ENCODE measurements at regions not wholly inside any gene's neighbourhood (a gene's known extent, or its start where the extent isn't known, plus 50 kb on each side); places are given as distances from the start of the nearest gene placed in this dataset.

- no TSS peak for BruUV-seq (replicated peaks)
- H3K9me3 ChIP-seq (ENCODE audit: low read depth, low read length, poor library complexity, severe bottlenecking): no peaks in the 10 kb centered on the region
- intact Hi-C loops (cut with micrococcal nuclease; ENCODE audit: unreplicated experiment): no loop called here
- peaks cover 13% of the 10 kb centered on the region for H3K27me3 ChIP-seq (replicated peaks; ENCODE audit: insufficient read depth, low read depth, low read length, poor library complexity)
- ChIA-PET POLR2A (ENCODE audit: low non-redundant PET) (no interaction called here), CTCF (no interaction called here)
- H3K4me1 ChIP-seq (ENCODE audit: insufficient read depth, low read length, poor library complexity, severe bottlenecking): no peaks in the 10 kb centered on the region
- H3K36me3 ChIP-seq (ENCODE audit: insufficient read depth, low read length, poor library complexity, severe bottlenecking): no peaks in the 10 kb centered on the region
- no peak overlapping the region for H3K4me3 ChIP-seq (ENCODE audit: low read depth, low read length, poor library complexity, severe bottlenecking)
- TF ChIP-seq CTCF (conservative IDR thresholded peaks at IDR 0.05; ENCODE audit: low read depth, low read length): no peak
- no peak for TF ChIP-seq EZH2 (IDR thresholded peaks at IDR 0.05; ENCODE audit: borderline replicate concordance, low read depth, low read length, poor library complexity, severe bottlenecking)
- no peak for DNase-seq (ENCODE audit: low spot score)
- no peak overlapping the region for H3K27ac ChIP-seq (ENCODE audit: low read depth, low read length, poor library complexity, severe bottlenecking)
Measured at GRCh38 chr20:54736421-54736820, 261.0 kb downstream of the DOK5 start.

- ChIA-PET POLR2A (ENCODE audit: low non-redundant PET) (no interaction called here), CTCF (no interaction called here)
- no peak for DNase-seq (ENCODE audit: low spot score)
- no TSS peak for BruUV-seq (replicated peaks)
- Histone ChIP-seq H3K27me3 (replicated peaks; ENCODE audit: insufficient read depth, low read depth, low read length, poor library complexity) (peaks cover 6% of the 10 kb centered on the region), H3K27ac (ENCODE audit: low read depth, low read length, poor library complexity, severe bottlenecking) (no peak overlapping the region), H3K9me3 (ENCODE audit: low read depth, low read length, poor library complexity, severe bottlenecking) (no peaks in the 10 kb centered on the region), H3K4me1 (ENCODE audit: insufficient read depth, low read length, poor library complexity, severe bottlenecking) (no peaks in the 10 kb centered on the region), H3K4me3 (ENCODE audit: low read depth, low read length, poor library complexity, severe bottlenecking) (no peak overlapping the region), H3K36me3 (ENCODE audit: insufficient read depth, low read length, poor library complexity, severe bottlenecking) (no peaks in the 10 kb centered on the region)
- TF ChIP-seq CTCF (conservative IDR thresholded peaks at IDR 0.05; ENCODE audit: low read depth, low read length) (no peak), EZH2 (IDR thresholded peaks at IDR 0.05; ENCODE audit: borderline replicate concordance, low read depth, low read length, poor library complexity, severe bottlenecking) (no peak)
- intact Hi-C loops (cut with micrococcal nuclease; ENCODE audit: unreplicated experiment): no loop called here
Measured at GRCh38 chr20:54733687-54734086, 258.3 kb downstream of the DOK5 start.

GRCh38 chr20:54727490-54727889 is 252.1 kb downstream of the DOK5 start:
- CTCF ChIA-PET: no interaction called here
- intact Hi-C loops (cut with micrococcal nuclease; ENCODE audit: unreplicated experiment): no loop called here

More at GRCh38 chr20:54727490-54727889, 252.1 kb downstream of the DOK5 start:
- Histone ChIP-seq H3K36me3 (ENCODE audit: insufficient read depth, low read length, poor library complexity, severe bottlenecking) (no peaks in the 10 kb centered on the region), H3K4me3 (ENCODE audit: low read depth, low read length, poor library complexity, severe bottlenecking) (no peak overlapping the region), H3K9me3 (ENCODE audit: low read depth, low read length, poor library complexity, severe bottlenecking) (no peaks in the 10 kb centered on the region), H3K27ac (ENCODE audit: low read depth, low read length, poor library complexity, severe bottlenecking) (no peak overlapping the region), H3K27me3 (replicated peaks; ENCODE audit: insufficient read depth, low read depth, low read length, poor library complexity) (peaks cover 11% of the 10 kb centered on the region), H3K4me1 (ENCODE audit: insufficient read depth, low read length, poor library complexity, severe bottlenecking) (no peaks in the 10 kb centered on the region)
- TF ChIP-seq EZH2 (IDR thresholded peaks at IDR 0.05; ENCODE audit: borderline replicate concordance, low read depth, low read length, poor library complexity, severe bottlenecking): no peak
- TF ChIP-seq CTCF (conservative IDR thresholded peaks at IDR 0.05; ENCODE audit: low read depth, low read length): no peak
- POLR2A ChIA-PET (ENCODE audit: low non-redundant PET): interaction anchor here (0.7 kb wide), 1 partner anchor 603 kb away, joined by 3 read pairs; no protein-coding TSS in a partner anchor
- no peak for DNase-seq (ENCODE audit: low spot score)
- no TSS peak for BruUV-seq (replicated peaks)
